ENCODE measurements at regions not wholly inside any gene's neighbourhood (a gene's known extent, or its start where the extent isn't known, plus 50 kb on each side); places are given as distances from the start of the nearest gene placed in this dataset.
A peak's percentile ranks its signal among the peaks of the same experiment; 100 is the strongest.
"Not testable (repeated sequence)": the region's sequence is repeated elsewhere in the genome, so short reads cannot be mapped to it uniquely, and the experiment has no call there.

- no peak for DNase-seq (ENCODE audit: low spot score in 2 of 2)
- FAIRE-seq = no peak
Observed at GRCh38 chr3:20321391-20322047, 135.5 kb upstream of the SGO1 start.

- DNase-seq (ENCODE audit: low spot score in 2 of 2) = no peak
- FAIRE-seq = no peak
Observed at GRCh38 chr3:20320489-20320888, 134.5 kb upstream of the SGO1 start.

GRCh38 chr3:20319551-20319950, 133.5 kb upstream of the SGO1 start:
- FAIRE-seq (no peak), DNase-seq (ENCODE audit: low spot score in 2 of 2) (no peak)

DNA sequence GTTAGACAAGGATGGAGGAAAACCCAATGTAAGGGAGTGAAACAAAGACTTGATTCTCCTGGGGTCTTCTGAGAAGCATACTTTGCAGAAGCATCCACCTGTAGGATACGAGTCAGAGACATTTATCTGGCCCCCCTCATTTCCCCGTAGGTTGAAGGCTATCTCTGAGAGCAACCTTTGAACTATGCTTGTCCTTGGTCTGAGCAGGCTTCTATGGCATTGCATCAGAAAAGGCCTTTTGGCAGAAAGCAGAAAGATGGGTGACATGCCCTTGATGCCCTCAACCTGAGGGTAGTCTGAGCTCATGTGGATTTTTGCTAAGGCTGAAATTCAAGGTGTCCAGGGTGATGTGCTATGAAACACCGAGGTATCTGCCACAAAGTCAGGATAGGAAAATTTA, 131.6 kb upstream of the SGO1 start:
- DNase-seq (ENCODE audit: low spot score in 2 of 2) (no peak), FAIRE-seq (no peak)

DNA sequence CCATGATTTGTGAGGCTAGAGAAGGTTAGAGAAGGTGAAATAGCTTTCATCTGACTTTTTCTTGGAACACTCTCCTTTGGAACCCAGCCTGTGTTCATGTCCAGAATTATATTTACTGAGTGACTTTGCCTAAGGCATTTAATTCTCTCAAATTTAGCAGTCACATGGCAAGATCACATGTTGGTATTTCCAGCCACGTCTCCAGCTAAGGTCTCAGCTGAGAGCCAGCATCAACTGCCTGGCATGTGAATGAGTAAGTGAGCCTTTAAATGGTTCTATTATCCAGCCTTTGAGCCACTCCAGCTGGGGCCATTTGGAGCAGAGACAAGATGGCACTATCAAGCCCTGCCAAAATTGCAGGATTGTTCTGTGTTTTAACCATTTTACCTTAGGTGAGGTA, 130.2 kb upstream of the SGO1 start:
- DNase-seq (ENCODE audit: low spot score in 2 of 2) (no peak), FAIRE-seq (no peak)

DNA sequence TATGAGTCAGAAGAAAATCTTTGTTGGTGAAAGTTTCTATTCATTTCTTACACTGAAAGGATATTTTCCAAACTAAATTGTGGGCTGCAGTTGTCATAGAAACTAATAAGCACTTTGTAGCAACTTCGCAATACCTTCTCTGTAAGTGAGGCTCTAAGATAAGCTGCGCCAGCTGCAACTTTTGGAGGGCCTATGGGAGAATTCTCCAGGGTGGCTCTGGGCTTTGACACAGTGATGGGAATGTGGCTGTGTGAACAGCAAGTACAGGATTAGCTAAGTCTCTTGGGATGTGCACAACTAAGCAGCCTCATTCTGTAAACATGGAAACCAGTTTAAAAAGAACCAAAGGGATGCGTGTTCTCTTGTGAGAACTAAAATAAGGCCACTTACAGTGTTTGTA, 124.6 kb upstream of the SGO1 start:
- FAIRE-seq = no peak
- no peak for DNase-seq (ENCODE audit: low spot score in 2 of 2)

DNA sequence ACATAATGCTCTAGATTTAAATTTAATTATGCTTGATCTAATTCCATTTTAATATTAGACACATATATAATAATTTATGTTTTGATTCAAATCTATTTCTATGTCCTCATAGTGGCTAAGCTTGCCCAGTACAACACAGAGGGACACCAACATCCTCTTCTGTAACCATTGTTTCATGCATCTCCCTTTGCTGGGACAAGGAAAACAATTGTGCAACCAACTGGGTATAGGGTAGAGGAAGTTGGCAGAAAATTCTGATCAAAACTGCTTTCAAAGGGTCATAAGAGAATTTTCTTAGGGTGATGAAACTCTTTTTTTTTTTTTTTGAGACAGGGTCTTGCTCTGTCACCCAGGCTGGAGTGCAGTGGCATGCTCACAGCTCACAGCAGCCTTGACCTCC, 121.4 kb upstream of the SGO1 start:
- FAIRE-seq = no peak
- DNase-seq (ENCODE audit: low spot score in 2 of 2) = no peak

- FAIRE-seq = no peak
- no peak for DNase-seq (ENCODE audit: low spot score in 2 of 2)
Observed at GRCh38 chr3:20305647-20306046, 119.6 kb upstream of the SGO1 start.

DNA sequence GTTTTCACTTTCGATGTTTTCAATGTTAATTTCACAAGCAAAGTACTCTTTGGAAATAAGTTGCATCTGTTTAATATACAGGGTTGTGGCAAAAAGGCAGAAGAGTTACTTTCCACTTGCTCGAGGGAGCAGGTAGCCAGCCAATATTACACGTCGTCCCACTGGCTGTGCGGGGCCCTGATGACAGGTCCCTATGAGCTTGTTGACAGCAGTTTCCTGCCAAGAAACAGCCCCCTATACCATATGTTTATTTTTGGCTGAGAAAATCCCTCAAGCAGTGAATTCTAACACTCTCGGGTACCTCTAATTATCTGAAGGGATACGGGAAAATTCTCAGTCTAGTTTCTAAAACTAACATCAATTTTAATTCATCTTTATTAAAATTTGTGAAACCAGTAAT, 116.8 kb upstream of the SGO1 start:
- DNase-seq (ENCODE audit: low spot score in 2 of 2) (no peak), FAIRE-seq (no peak)

GRCh38 chr3:20288050-20288449, 102.0 kb upstream of the SGO1 start:
- no peak for FAIRE-seq
- DNase-seq (ENCODE audit: low spot score in 2 of 2) = no peak

DNA sequence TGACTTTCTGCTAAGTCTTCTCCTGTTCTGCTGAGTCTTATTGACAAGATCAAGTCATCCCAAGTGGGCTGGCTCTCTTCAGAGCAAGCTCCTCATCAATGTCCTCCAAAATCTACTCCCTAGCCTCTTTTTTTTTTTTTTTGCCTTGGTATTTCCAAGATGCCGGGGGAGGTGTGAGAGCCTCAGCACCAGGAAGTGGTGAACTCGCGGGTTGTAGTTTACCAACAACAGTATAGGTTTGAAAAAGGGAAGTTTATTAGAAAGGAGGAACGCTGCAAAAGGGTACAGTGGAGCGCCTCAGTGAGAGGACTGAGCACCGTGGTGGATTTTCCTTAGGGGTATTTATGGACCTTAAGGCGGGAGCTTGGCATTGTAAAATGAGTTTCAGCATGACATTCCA, 94.3 kb upstream of the SGO1 start:
- FAIRE-seq (no peak), DNase-seq (ENCODE audit: low spot score in 2 of 2) (no peak)

- not testable (repeated sequence) for FAIRE-seq; DNase-seq (ENCODE audit: low spot score in 2 of 2)
Observed at GRCh38 chr3:20265977-20266376, 80.0 kb upstream of the SGO1 start.

GRCh38 chr3:20264900-20265567, 79.0 kb upstream of the SGO1 start:
- no peak for DNase-seq (ENCODE audit: low spot score in 2 of 2)
- FAIRE-seq = no peak

DNA sequence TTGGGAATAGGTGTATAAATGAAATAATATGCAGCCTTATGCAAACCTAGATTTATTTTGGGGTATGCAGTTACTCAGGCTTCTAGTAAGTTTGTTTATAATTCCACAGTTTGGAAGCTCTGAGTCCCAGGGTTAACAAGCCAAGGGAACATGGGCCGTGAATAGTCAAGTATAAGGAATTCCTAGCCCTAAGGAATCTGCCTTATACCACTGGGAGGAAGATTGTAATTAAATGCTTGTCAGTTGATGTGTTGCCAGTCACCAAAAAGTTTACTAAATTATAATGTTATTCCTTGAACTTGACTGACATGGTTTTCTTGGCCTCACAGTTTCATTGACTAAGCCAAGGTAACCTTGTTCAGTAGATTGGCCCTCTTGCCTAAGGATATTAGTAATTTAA, 72.4 kb upstream of the SGO1 start:
- DNase-seq (ENCODE audit: low spot score in 2 of 2) (no peak), FAIRE-seq (no peak)

GRCh38 chr3:20256144-20256543, 70.1 kb upstream of the SGO1 start:
- DNase-seq (ENCODE audit: low spot score in 2 of 2) = no peak
- no peak for FAIRE-seq

GRCh38 chr3:20254268-20255117, 68.5 kb upstream of the SGO1 start:
- DNase-seq (ENCODE audit: low spot score in 2 of 2) (no peak), FAIRE-seq (no peak)

- DNase-seq (ENCODE audit: low spot score in 2 of 2) (no peak), FAIRE-seq (no peak)
Observed at GRCh38 chr3:20250786-20251185, 64.8 kb upstream of the SGO1 start.

- DNase-seq (ENCODE audit: low spot score in 2 of 2) (no peak), FAIRE-seq (no peak)
Observed at GRCh38 chr3:20250314-20250713, 64.3 kb upstream of the SGO1 start.

DNA sequence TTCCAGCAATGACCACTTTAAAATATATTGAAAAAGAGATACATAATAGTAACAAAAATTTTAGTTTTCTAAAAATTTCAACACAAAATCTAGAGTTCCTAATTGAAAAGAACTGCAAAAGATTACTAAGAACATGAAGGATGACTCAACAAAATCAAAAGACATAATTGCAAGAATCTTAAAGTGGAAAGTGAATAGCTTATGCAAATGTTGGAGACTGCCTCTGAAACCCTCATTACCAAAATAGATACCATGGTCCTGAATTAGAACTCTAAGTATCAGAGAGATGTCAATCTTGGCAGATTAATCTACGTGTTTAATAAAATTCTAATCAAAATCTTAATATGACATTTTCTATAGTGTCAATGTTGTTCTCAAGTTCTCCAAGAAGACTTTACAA, 60.7 kb upstream of the SGO1 start:
- peak; percentile 24 for FAIRE-seq
- no peak for DNase-seq (ENCODE audit: low spot score in 2 of 2)

DNA sequence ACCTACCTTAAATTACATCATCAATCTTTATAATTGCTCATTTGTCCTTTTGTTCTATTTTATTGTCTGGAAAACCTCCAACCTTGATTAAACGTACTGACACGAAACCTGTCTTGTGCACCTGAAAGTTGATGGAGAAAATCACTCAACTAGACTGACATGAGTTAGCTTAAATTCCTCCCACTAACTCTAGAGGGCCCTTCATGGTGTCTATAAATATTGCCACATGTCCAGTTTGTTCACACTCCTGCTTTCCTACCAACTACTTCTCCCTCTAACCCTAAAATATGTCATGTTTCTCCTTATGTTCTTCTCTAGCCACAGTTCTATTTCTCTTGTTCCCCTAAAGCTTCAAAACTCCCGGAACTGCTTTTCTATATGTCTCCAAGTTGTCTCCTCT, 59.8 kb upstream of the SGO1 start:
- FAIRE-seq = no peak

DNA sequence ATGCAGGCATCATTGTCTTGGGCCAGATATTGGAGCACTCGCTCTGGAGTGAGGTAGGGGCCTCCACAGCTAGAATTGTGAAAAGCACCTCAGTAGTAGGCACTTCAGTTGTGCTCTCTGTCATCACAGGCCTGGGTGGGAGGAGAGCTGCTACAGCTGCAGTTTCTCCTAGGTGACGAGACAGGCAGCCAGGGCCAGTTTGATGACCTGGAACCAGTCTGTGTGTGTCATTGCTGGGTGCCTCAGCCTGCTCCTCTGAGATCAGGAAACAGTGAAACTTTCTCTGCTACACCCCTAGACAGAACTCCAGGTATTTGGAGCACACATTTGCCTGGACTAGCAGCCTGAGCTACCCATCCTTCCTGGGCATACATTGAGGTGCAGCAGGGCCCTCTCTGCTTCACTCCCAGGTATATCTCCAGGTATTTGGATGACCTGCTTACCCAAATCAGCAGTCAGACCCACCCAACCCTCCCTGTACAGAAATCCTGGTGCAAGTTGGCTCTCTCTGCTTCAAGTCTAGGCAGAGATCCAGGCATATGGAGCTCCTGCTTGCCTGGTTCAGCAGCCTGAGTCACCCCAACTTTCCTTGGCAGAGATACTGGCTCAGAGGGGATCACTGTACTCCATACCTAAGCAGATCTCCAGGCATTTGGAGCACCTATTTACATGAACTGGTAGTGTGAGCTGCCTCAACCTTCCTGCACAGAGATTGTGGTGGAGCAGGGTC, 54.3 kb upstream of the SGO1 start:
- DNase-seq (ENCODE audit: low spot score in 2 of 2) = no peak
- no peak for FAIRE-seq

More for the DNA sequence above, 59.8 kb upstream of the SGO1 start:
- DNase-seq (ENCODE audit: low spot score in 2 of 2) = no peak

Data from frontal cortex (tissue), 3 donors.